Esophagus muscularis mucosa (tissue), 3 donors: ENCODE measurements at regions not wholly inside any gene's neighbourhood (a gene's known extent, or its start where the extent isn't known, plus 50 kb on each side); places are given as distances from the start of the nearest gene placed in this dataset.

Experiments used
- CTCF ChIP-seq, 3 experiments: fragments of 200-600 bp in 2 of 3; fragments of 450-650 bp in 1 of 3; sonication (generic) in 2 of 3; IDR thresholded peaks; one replicate each; pipeline ENCODE4 v1.5.1; 2017 to 2019; ENCODE audit warnings: antibody characterized with exemption in 3 of 3, mild to moderate bottlenecking in 2 of 3, moderate library complexity in 1 of 3
- POLR2A ChIP-seq: fragments of 450-650 bp; IDR thresholded peaks from one replicate; pipeline ENCODE4 v1.6.1; 2017; ENCODE audit warnings: antibody characterized with exemption, moderate library complexity, mild to moderate bottlenecking, low read depth

- TF ChIP-seq CTCF (IDR thresholded peaks at IDR 0.05), result no peak
- no peak for TF ChIP-seq POLR2A
These were observed 76.7 kb upstream of the SNTG2 start for GRCh38 chr2:873651-874580.
